Type B pancreatic cell (in vitro differentiated cells): ENCODE measurements at regions not wholly inside any gene's neighbourhood (a gene's known extent, or its start where the extent isn't known, plus 50 kb on each side); places are given as distances from the start of the nearest gene placed in this dataset.

Source experiments
- DNase-seq: peaks from one replicate; pipeline ENCODE4 v3.0.0; 2021; ENCODE audit warnings: mixed read lengths; ENCODE audit not compliant: unreplicated experiment; ENCODE audit errors: extremely low spot score
- H3K27ac Mint-ChIP-seq: 2 replicates; pipeline ENCODE4 v1.8.0; 2021; ENCODE audit warnings: mild to moderate bottlenecking, mixed read lengths
- H3K27me3 Mint-ChIP-seq: 2 replicates; pipeline ENCODE4 v1.8.0; 2021; ENCODE audit warnings: mixed read lengths
- H3K36me3 Mint-ChIP-seq: 2 replicates; pipeline ENCODE4 v1.8.0; 2021; ENCODE audit warnings: mixed read lengths
- H3K4me1 Mint-ChIP-seq: one replicate; pipeline ENCODE4 v1.8.0; 2021; ENCODE audit warnings: mixed read lengths; ENCODE audit not compliant: unreplicated experiment
- H3K4me3 Mint-ChIP-seq: 2 replicates; pipeline ENCODE4 v1.8.0; 2021; ENCODE audit warnings: mild to moderate bottlenecking, mixed read lengths
- H3K9me3 Mint-ChIP-seq: 2 replicates; pipeline ENCODE4 v1.8.0; 2021; ENCODE audit warnings: mixed read lengths
- CTCF ChIP-seq: fragments of 200-600 bp; sonication (generic); conservative IDR thresholded peaks from 2 replicates; pipeline ENCODE4 v1.5.0; 2021; ENCODE audit warnings: antibody characterized with exemption, mild to moderate bottlenecking

DNA sequence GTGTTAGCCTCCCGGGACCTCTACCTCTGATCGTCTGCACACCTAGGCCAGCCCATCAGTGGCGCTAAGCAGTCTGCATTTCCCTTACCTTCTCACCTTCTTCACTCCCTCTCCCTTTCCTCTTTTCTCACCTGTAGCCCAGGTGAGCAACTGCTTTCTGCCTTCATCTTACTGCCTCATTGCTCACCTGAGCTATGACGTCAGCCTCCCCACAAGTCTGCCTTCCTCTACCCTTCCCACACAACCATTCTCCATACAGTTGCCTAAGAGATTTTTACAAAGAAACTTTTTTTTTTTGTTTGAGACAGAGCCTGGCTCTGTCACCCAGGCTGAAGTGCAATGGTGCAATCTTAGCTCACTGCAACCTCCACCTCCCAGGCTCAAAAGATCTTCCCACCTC is 136.3 kb downstream of the BCOR start:
- H3K4me3 Mint-ChIP-seq = no peak overlapping the region
- no peak overlapping the region for H3K27ac Mint-ChIP-seq
- TF ChIP-seq CTCF = no peak
- H3K4me1 Mint-ChIP-seq = no peaks in the 10 kb centered on the region
- H3K36me3 Mint-ChIP-seq = no peaks in the 10 kb centered on the region
- H3K9me3 Mint-ChIP-seq = peaks cover 9% of the 10 kb centered on the region
- DNase-seq = no peak
- H3K27me3 Mint-ChIP-seq = no peaks in the 10 kb centered on the region

DNA sequence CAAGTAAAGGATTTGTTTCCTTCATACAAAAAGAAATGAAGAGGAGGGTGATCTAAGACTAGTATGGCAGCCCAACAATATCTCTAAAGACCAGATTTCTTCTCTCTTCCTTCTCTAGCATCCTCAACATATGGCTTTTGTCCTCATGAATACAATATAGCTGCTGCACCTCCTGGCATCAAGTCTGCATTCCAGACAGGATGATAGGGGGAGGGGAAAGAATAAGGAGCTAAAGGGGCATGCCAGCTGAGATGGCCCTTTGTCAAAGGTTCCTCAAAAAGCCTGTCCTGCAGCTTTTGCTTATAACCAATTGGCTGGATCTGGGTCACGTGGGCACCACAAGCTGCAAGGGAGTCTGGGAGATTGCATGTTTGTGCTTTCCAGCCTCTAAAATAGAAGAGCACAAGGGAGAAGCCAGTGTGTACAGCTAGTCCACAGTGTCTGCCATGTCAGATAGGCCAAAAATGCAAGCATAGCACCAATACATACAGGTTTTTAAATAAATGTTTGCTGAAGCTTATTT is 132.6 kb downstream of the BCOR start:
- H3K4me3 Mint-ChIP-seq = no peak overlapping the region
- peaks cover 9% of the 10 kb centered on the region for H3K9me3 Mint-ChIP-seq
- no peak for TF ChIP-seq CTCF
- DNase-seq = no peak
- H3K36me3 Mint-ChIP-seq = no peaks in the 10 kb centered on the region
- no peak overlapping the region for H3K27ac Mint-ChIP-seq
- H3K4me1 Mint-ChIP-seq = peaks cover 8% of the 10 kb centered on the region
- H3K27me3 Mint-ChIP-seq = no peaks in the 10 kb centered on the region

DNA sequence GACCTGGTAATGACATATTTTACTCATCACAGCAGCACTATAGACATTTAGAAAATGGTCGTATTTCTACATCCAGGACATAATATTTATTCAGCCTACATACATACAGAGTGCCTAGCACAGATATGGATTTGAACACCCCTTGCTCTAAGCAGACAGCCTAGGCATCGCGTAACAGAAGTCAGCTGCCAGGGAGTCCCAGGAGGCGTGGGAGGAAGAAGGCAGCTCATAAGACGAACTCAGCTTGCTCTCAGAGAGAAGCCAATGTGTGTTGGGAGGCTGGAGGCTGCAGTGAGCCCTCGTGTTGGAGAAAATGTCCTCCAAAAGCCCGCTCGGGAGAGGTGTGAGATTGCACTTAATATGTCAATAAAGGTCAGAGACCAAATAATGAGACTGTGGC is 131.6 kb downstream of the BCOR start:
- H3K36me3 Mint-ChIP-seq = peaks cover 3% of the 10 kb centered on the region
- no peak for TF ChIP-seq CTCF
- no peak for DNase-seq
- no peak overlapping the region for H3K4me3 Mint-ChIP-seq
- H3K9me3 Mint-ChIP-seq = peaks cover 13% of the 10 kb centered on the region
- H3K27me3 Mint-ChIP-seq = no peaks in the 10 kb centered on the region
- H3K4me1 Mint-ChIP-seq = peaks cover 8% of the 10 kb centered on the region
- H3K27ac Mint-ChIP-seq = no peak overlapping the region

DNA sequence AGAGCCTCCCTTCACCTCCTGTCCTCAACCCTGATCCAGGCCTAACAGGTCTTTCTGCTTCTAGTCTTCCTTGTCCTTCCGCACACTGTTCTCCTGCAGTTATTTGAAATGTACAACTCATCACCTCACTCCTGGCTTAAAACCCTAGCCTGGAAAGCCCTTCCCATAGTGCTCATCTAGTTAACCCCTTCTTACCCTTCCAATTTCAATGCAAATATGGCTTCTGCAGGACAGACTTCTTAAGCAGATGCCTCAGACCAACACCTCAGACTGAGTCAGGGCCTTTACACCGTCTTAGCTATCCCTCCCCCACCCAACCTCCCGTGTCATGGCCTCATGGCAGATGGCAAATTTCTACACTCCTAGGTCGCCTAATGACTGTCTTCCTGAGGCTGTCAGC is 130.4 kb downstream of the BCOR start:
- Mint-ChIP-seq H3K27me3 (no peaks in the 10 kb centered on the region), H3K27ac (no peak overlapping the region), H3K9me3 (peaks cover 15% of the 10 kb centered on the region), H3K36me3 (peaks cover 5% of the 10 kb centered on the region), H3K4me1 (peaks cover 8% of the 10 kb centered on the region), H3K4me3 (no peak overlapping the region)
- no peak for TF ChIP-seq CTCF
- DNase-seq = no peak

GRCh38 chrX:39969099-39969818 is 128.5 kb downstream of the BCOR start:
- H3K27me3 Mint-ChIP-seq = no peaks in the 10 kb centered on the region
- DNase-seq = no peak
- H3K4me1 Mint-ChIP-seq = peaks cover 12% of the 10 kb centered on the region
- H3K9me3 Mint-ChIP-seq = peaks cover 14% of the 10 kb centered on the region
- H3K27ac Mint-ChIP-seq = no peak overlapping the region
- no peak for TF ChIP-seq CTCF
- peak overlapping the region; percentile 34 for H3K4me3 Mint-ChIP-seq
- H3K36me3 Mint-ChIP-seq = peaks cover 5% of the 10 kb centered on the region
